HG02763 (cell line): ENCODE measurements at regions not wholly inside any gene's neighbourhood (a gene's known extent, or its start where the extent isn't known, plus 50 kb on each side); places are given as distances from the start of the nearest gene placed in this dataset.

Experiments used
- ATAC-seq: cut with Tn5 transposase; IDR thresholded peaks from one replicate; pipeline ENCODE4 v1.9.1; 2021; ENCODE audit warnings: mild to moderate bottlenecking, moderate library complexity; ENCODE audit not compliant: unreplicated experiment

DNA sequence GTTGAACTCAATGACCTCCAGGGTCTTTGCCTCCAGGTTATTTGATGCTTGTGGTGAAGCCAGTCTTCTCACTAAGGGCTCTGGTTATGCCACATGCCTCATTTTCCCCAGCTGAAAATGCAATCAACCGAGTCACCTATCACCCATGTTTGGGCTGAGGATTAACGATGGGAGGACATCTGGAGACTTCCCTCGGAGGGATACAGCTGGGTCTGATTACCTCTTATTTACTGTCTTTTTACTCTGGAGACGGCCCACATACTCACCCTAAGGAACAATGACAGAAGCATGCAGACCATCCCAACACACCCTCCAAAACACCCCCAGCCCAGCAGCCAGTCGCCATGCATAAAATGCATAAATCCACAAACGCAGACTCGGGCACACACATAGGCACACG, 187.4 kb downstream of the OPA1 start:
- ATAC-seq, result no peak

GRCh38 chr3:193780810-193781478, 187.9 kb downstream of the OPA1 start:
- ATAC-seq, result no peak

DNA sequence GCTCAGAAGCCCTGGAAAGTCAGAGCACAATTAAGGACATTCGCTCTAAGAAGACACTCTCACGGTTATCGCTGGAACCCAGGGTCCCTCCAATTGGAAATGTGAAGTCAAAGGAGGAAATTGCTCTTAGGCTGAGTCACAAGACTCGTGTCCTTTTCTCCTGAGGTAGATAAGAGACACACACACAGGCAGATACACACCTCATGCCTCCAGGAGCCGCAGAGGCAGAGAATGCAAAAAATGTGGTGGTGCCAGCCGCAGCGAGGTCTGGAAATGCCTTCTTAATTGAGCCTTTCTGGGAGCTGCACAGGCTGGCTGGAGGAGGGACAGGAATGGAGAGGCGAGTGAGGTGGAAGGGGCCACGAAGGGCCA, 189.3 kb downstream of the OPA1 start:
- no peak for ATAC-seq

DNA sequence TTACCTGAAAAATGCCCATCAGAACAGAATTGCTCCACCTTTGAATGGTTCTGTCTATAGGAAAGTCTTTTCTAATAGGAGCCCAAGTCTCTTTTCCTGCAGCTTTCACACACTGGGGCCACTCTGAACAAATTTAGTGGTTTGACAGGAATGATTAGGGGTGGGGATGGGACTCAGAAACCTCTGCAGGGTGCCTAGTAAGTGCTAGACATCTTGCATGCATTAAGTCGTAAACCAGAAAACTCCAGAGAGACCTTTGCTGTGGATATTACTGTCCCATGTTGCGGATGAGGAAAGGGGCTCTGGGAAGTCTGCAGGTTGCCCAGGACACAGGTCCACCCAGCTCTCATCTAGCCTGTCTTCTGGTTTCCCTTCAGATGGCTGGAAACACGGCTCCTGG, 189.7 kb downstream of the OPA1 start:
- ATAC-seq, result no peak

DNA sequence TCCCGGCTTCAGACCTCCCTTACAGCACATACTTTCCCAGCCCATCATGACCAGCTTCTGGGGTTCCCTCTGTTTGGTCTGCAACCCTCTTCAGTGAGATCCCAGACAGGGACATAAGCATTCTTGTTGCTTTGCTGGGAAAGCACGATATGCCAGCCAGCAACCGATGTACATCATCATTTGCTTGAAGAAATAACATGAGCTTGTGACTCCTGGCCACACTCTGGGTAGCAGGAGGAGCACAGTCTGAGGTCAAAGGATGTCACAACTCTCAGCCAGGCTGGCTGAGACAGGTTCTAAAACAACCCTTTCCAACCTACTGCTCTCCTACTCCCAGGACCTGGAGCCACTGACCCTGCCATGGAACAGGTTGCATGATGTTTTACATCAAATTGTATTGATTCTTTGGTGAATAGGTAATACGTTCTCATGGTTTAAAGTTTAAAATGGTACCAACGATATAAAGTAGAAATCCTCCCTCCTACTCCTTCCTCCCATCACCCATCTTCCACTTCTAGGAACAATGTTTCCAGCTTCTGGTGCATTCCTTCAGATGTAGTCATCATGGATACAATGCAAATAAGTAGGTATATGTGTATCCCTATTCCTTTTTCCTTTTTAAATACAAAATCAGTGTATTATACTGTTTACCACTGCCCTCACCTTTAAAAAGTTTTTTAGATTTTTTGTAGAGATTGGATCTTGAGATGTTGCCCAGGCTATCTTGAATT, 190.3 kb downstream of the OPA1 start:
- ATAC-seq, result no peak

DNA sequence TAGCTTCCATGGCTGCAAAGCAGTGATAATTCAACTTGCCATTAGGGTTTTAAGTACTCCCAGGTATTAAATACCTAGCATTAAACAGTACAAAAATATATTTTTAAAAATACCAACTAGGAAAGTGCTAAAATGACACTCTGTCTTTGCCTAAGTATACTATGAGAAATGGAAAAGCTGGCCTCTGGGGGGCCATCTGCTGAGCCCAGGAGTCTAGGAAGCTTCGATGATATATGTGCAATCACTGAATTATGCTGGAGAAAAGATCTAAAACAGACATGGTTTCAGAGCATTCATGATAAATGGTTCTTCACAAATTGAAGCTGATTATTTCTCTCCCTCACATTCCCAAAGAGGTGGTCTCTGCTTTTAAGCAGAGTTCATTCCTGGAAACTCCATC, 191.8 kb downstream of the OPA1 start:
- ATAC-seq, result no peak

- ATAC-seq, result no peak
These were observed 194.5 kb downstream of the OPA1 start for GRCh38 chr3:193787496-193787870.

- no peak for ATAC-seq
These were observed 195.4 kb downstream of the OPA1 start for GRCh38 chr3:193788189-193788991.

- ATAC-seq, result no peak
These were observed 196.4 kb downstream of the OPA1 start for GRCh38 chr3:193789455-193789854.

DNA sequence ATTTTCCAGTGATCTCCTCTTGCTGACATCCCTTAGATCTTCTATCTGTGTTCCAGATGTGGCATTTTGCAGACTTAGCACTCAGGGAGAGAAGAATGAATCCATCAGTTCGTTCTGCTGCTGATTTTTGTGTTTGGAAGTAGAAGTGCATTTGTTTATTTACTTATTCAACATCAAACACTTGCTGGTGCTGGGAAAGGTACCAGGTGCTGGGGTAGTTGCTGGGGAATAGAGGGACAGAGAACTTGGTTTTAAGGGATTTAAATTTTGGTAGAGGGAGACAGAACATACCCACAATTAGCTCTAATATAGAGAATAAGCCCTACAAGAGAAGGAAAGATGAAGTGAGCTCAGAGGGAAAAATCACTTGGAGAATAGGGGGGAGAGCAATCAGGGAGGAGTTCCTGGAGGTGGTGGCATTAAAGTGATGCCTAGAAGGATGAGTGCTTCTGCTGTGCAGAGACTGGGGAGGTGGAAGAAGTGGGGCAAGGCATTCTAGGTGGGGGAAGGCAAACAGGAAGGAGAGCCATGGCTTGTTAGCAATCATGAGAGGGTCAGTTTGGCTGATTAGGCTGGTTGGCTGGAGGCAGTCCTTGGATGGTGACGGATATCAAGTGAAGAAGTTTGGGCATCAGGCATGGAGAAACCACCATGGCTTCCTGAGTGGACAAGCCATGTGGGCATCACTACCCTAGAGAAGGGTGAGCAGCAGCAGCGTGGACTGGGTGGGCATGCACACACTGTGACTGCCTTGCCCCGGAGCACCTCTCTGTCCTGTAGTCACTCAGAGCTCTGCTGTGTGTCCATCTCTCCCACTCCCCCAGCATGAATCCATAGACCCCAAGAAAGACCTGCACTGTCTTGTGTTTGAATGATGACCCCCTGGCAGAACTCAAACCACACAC, 197.3 kb downstream of the OPA1 start:
- ATAC-seq, result no peak

GRCh38 chr3:193791041-193792032, 198.3 kb downstream of the OPA1 start:
- no peak for ATAC-seq

DNA sequence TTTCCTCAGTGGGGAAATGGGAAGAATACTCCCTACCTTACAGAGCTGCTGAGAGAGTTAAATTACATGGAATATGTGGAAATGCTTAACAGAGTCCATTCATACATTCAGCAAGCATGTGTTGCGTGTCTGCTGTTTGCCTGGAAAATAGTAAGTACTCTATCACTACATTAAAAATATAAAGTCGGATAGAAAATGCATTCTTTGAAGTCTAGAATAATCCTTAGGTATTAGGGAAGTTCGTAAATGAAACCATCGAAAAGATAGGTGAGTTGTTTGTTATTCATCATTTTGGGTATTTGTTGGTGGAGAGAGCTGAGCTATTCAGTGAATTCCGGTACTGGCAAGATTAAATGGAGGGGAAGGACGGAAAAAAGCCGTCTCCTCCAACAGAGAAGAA, 200.1 kb downstream of the OPA1 start:
- ATAC-seq, result no peak

DNA sequence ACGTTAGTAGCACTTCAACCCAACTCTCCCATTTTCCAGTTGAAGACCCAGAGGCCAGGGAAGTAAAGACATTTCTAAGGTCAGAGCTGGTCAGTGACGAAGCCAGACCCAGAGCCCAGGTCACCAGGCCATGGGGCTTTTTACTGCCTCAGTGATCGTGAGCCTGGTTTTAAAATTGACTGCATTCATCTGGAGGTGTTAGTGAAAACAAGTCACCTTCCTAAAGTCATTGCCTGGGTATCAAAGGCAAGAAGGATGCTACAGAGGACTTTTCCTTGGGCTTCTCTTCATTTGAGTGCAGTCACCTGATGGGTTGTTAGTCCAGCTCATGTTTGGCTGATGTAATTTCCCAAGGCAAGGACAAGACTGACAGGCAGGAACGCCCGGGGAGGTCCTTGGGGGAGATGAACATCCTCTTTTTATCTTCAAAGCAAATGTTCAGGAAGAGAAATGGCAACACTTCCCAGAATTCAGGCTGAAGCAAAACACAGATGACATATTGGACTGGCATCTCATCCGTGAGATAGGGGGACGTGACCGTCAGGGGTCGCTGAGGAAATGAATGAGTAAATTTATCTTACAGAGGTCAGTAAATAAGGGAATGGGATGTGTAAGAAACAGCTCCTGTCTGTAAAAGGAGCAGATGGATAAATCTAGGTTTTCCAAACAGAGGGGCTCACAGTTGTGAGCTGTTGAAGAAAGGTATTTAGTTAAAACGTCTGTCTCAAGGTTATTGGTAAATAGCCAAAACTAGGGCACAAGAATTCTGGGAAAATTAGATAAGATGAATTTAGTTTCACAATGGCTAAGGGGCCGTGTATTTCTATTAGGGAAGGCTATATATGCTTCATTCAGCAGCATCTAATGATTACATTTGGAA, 201.2 kb downstream of the OPA1 start:
- ATAC-seq, result no peak

DNA sequence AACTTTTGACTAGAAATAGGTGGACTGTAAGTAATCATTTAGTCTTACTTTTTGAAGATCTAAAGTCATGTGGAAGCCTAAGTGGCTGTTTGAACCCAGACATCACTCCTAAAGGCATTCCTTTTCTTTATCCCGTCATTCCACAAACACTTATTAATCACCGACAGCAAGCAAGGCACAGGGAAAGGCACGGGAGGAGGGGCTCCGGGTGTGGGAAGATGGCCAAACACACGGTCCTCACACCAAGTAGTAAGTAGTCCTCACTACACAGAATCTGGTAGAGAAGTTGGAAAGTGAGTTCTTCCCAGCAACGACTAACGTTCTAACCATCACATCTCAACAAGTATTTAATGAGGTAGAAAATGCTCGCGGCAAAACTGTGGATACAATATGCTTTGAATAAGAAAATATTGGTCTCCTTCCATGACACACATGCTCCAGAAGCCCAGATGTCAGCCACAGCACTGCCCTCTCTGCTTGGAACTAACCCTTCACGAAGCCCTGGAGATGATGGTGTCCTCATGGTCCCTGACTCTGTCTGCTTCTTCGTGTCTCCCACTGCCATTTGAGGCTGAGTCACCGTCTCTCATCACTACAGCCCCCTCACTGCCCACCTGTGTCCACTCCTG, 202.2 kb downstream of the OPA1 start:
- no peak for ATAC-seq

DNA sequence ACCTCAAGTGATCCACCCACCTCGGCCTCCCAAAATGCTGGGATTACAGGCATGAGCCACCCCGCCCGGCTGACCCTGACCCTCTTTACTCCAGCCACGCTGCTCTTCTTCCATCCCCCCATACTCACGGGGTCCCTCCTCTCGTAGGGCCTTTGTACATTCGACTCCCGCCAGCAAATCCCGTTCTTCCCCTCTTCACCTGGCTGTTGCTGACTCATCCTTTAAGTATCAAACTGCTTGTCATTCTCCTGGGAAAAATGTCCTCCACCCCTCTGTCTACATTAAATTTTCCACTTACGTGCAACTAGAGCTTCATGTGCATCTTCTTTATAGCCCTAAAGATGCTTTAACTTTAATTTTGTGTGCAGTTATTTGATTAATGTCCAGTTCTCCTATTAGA, 203.1 kb downstream of the OPA1 start:
- ATAC-seq, result no peak

DNA sequence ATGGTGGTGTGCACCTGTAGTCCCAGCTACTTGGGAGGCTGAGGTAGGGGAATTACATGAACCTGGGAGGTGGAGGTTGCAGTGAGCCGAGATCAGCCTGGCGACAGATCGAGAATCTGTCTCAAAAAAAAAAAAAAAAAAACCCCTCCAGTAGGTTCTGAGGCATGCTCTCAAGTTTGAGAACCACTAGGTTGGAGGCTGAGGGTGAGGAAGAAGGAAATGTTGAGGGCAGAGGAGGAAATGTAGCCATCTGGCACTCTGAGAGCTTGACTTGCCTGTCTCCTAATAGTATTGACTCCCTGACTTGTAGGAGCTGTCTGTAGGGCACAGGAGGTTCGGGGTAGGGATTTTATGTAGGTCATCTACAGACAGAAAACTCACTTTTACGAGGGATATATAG, 204.6 kb downstream of the OPA1 start:
- no peak for ATAC-seq

DNA sequence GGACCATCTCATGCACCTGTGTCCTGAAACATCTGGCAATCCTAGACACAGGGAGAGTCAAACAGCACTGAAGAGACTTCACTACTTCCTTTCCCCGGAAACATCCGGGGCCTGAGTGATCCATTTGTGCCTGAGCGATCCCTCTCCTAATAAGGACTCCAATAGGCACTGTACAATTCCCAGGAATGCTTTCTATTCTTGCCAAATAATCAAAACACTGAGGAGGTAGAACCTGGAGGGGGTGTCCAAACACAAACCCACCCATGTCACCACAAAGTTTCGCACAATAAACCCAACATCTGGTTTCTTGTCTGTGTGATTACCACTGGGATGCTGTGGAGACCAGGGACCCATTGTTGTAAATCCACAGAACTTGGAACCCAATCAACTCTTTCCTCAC, 205.0 kb downstream of the OPA1 start:
- no peak for ATAC-seq
